HL-60 (cell line): ENCODE measurements at regions not wholly inside any gene's neighbourhood (a gene's known extent, or its start where the extent isn't known, plus 50 kb on each side); places are given as distances from the start of the nearest gene placed in this dataset.
A peak's percentile ranks its signal among the peaks of the same experiment; 100 is the strongest.

Experiments used
- DNase-seq, 2 experiments: peaks; one replicate each; pipeline ENCODE4 v3.0.0-alpha.2; 2010 to 2020; ENCODE audit warnings: low read depth in 1 of 2, low spot score in 1 of 2
- H3K27ac ChIP-seq: fragments of 250-450 bp; sonication (Bioruptor Pico); replicated peaks from 2 replicates; pipeline ENCODE4 v1.5.1; 2020; ENCODE audit warnings: mild to moderate bottlenecking, moderate library complexity
- H3K27me3 ChIP-seq: fragments of 250-450 bp; sonication (Bioruptor Pico); 2 replicates; pipeline ENCODE4 v1.5.1; 2021; ENCODE audit warnings: mild to moderate bottlenecking, moderate library complexity; ENCODE audit not compliant: insufficient read depth, poor library complexity, severe bottlenecking
- H3K4me3 ChIP-seq: replicated peaks from 2 replicates; pipeline ENCODE4 v1.5.1; 2011; ENCODE audit warnings: mild to moderate bottlenecking, control low read depth, low read length; ENCODE audit not compliant: insufficient read depth
- GABPA ChIP-seq: IDR thresholded peaks from 2 replicates; pipeline ENCODE4 v1.6.1; 2012; ENCODE audit warnings: low read depth
- POLR2AphosphoS5 ChIP-seq: IDR thresholded peaks from 2 replicates; pipeline ENCODE4 v1.6.1; 2012; ENCODE audit warnings: low read depth
- SPI1 ChIP-seq: IDR thresholded peaks from 2 replicates; pipeline ENCODE4 v1.6.1; 2012; ENCODE audit warnings: low read depth, mild to moderate bottlenecking, borderline replicate concordance
- TF ChIP-seq, protein P1 (sequence below): IDR thresholded peaks from one replicate; pipeline ENCODE4 v1.5.1; 2011; ENCODE audit warnings: low read length, control low read depth, inconsistent platforms; ENCODE audit not compliant: insufficient read depth
- TF ChIP-seq, protein P2 (sequence below): IDR thresholded peaks from 2 replicates; pipeline ENCODE4 v1.6.1; 2012; ENCODE audit warnings: low read depth; ENCODE audit not compliant: insufficient replicate concordance

DNA sequence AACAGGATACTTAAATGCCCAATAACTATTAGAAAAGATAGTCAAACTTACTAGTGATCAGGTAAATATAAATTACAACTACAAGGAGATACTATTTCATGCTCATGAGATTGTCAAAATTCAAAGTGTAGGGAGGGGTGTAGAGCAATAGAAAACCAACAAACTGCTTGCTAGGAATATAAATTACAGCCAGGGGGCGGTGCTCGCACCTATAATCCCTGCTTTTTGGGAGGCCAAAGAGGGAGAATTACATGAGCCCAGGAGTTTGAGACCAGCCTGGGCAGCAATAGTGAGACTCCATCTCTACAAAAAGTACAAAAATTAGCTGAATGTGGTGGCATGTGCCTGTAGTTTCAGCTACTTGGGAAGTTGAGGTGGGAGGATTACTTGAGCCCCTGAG lies 556.5 kb upstream of the NR3C2 start:
- no peak overlapping the region for H3K27ac ChIP-seq
- H3K27me3 ChIP-seq: no peaks in the 10 kb centered on the region
- H3K4me3 ChIP-seq: no peak overlapping the region
- no peak for TF ChIP-seq POLR2AphosphoS5
- TF ChIP-seq, protein P1, sequence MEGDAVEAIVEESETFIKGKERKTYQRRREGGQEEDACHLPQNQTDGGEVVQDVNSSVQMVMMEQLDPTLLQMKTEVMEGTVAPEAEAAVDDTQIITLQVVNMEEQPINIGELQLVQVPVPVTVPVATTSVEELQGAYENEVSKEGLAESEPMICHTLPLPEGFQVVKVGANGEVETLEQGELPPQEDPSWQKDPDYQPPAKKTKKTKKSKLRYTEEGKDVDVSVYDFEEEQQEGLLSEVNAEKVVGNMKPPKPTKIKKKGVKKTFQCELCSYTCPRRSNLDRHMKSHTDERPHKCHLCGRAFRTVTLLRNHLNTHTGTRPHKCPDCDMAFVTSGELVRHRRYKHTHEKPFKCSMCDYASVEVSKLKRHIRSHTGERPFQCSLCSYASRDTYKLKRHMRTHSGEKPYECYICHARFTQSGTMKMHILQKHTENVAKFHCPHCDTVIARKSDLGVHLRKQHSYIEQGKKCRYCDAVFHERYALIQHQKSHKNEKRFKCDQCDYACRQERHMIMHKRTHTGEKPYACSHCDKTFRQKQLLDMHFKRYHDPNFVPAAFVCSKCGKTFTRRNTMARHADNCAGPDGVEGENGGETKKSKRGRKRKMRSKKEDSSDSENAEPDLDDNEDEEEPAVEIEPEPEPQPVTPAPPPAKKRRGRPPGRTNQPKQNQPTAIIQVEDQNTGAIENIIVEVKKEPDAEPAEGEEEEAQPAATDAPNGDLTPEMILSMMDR: peak; percentile 14
- peak in 1 of 2 experiments; percentile 10 for DNase-seq

DNA sequence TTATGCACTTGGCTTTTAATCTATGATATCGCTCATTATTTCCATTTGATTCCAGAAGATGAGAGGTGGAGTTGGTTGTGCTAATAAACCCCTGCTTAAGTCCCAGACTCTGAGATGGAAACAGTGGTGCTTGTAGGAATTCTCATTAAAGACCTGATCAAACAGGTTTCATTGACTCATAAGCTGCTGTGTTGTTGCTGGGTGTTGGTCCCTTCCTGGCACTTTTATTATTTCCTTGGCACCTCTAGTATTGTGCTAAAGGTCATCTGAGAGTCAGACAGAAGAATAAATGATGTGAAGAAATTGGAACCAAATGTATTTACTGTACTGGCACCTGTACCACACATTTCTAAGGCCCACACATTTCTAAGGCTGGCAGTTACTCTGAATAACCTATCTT lies 544.7 kb upstream of the NR3C2 start:
- no peak for DNase-seq
- Histone ChIP-seq H3K27ac (no peak overlapping the region), H3K4me3 (no peak overlapping the region), H3K27me3 (no peaks in the 10 kb centered on the region)
- TF ChIP-seq, protein P2, sequence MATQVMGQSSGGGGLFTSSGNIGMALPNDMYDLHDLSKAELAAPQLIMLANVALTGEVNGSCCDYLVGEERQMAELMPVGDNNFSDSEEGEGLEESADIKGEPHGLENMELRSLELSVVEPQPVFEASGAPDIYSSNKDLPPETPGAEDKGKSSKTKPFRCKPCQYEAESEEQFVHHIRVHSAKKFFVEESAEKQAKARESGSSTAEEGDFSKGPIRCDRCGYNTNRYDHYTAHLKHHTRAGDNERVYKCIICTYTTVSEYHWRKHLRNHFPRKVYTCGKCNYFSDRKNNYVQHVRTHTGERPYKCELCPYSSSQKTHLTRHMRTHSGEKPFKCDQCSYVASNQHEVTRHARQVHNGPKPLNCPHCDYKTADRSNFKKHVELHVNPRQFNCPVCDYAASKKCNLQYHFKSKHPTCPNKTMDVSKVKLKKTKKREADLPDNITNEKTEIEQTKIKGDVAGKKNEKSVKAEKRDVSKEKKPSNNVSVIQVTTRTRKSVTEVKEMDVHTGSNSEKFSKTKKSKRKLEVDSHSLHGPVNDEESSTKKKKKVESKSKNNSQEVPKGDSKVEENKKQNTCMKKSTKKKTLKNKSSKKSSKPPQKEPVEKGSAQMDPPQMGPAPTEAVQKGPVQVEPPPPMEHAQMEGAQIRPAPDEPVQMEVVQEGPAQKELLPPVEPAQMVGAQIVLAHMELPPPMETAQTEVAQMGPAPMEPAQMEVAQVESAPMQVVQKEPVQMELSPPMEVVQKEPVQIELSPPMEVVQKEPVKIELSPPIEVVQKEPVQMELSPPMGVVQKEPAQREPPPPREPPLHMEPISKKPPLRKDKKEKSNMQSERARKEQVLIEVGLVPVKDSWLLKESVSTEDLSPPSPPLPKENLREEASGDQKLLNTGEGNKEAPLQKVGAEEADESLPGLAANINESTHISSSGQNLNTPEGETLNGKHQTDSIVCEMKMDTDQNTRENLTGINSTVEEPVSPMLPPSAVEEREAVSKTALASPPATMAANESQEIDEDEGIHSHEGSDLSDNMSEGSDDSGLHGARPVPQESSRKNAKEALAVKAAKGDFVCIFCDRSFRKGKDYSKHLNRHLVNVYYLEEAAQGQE: no peak
- TF ChIP-seq GABPA (no peak), POLR2AphosphoS5 (no peak), SPI1 (no peak)
- TF ChIP-seq, protein P1: no peak

DNA sequence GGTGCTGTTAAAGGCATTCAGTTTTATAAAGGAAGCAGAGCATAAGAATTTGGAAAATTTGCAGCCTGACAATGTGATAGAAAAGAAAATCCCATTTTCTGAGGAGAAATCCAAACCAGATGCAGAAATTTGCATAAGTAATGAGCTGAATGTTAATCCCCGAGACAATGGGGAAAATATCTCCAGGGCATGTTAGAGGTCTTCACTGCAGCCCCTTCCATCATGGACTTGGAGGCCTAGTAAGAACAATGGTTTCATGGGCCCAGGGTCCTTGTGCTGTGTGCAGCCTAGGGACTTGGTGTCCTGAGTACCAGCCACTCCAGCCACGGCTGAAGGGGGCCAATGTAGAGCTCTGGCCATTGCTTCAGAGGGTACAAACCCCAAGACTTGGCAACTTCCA lies 542.7 kb upstream of the NR3C2 start:
- no peak for DNase-seq
- TF ChIP-seq, protein P2: no peak
- TF ChIP-seq GABPA: no peak
- TF ChIP-seq SPI1: no peak
- TF ChIP-seq, protein P1: no peak
- no peak for TF ChIP-seq POLR2AphosphoS5
- H3K27me3 ChIP-seq: no peaks in the 10 kb centered on the region

DNA sequence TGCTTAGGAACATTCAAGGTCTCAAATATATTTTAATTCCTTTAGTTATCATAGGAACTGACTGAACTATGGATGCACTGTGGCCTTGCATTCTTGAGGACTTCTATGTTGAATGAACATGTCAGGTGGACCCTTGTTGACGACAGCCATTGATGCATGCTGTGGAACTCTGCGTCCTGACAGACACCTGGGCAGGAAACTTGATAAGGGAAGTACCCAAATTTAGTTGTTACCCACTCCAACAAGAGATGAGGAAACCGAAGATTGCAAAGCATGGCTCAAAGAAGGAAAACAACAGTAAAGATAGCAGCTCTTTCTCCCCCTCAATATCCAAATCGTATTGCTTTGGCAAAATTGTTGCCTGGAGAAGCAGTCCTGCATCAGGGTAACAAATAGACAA lies 540.0 kb upstream of the NR3C2 start:
- TF ChIP-seq POLR2AphosphoS5: no peak
- no peak for TF ChIP-seq GABPA
- TF ChIP-seq, protein P2: no peak
- TF ChIP-seq, protein P1: no peak
- TF ChIP-seq SPI1: no peak
- no peak overlapping the region for H3K4me3 ChIP-seq
- no peaks in the 10 kb centered on the region for H3K27me3 ChIP-seq
- no peak for DNase-seq
- no peak overlapping the region for H3K27ac ChIP-seq

More for the DNA sequence above, 542.7 kb upstream of the NR3C2 start:
- H3K4me3 ChIP-seq: no peak overlapping the region
- H3K27ac ChIP-seq: no peak overlapping the region
